ENCODE measurements at regions not wholly inside any gene's neighbourhood (a gene's known extent, or its start where the extent isn't known, plus 50 kb on each side); places are given as distances from the start of the nearest gene placed in this dataset.

DNA sequence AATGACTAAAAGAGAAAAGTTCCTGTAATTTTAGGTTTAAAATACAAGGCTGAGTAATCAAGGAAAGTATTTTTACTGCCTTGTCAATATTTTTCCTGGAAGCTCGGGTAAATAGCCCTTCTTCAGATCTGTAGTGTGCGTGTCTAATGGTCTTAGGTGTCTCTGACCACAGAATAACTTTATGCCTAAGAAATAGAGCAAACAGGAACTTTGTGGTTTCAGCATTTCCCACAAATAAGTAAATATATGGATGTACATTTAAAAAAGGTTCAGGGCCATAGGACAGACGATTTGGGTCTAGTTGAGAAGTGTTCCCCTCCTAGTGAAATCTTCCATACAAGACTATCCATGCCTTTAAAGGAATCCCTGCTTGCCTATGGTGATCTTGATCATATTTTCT lies 107.0 kb downstream of the ZC3H11B start:
- POLR2A ChIA-PET (ENCODE audit: partially characterized antibody): no interaction called here
- Histone ChIP-seq H3K27me3 (replicated peaks in 1 of 4; ENCODE audit: control insufficient read depth in 3 of 4, extremely low read depth in 1 of 4, insufficient read depth in 3 of 4, low read length in 3 of 4) (no peaks in the 10 kb centered on the region), H4K8ac (ENCODE audit: extremely low read depth, insufficient read depth, low read length) (no peak overlapping the region), H3K9me3 (ENCODE audit: insufficient read depth in 2 of 2, low read depth in 1 of 2, low read length in 1 of 2) (no peaks in the 10 kb centered on the region), H3K9ac (replicated peaks in 1 of 4; ENCODE audit: extremely low read depth in 1 of 4, low read depth in 3 of 4, low read length in 3 of 4) (no peak overlapping the region), H2AK5ac (ENCODE audit: low read depth, low read length) (no peak overlapping the region), H3K4me3 (ENCODE audit: extremely low read depth in 1 of 4, insufficient read depth in 2 of 4, low read depth in 3 of 4, low read length in 4 of 4) (no peak overlapping the region), H3K36me3 (ENCODE audit: control insufficient read depth in 2 of 4, insufficient read depth in 4 of 4, low read length in 3 of 4) (no peaks in the 10 kb centered on the region), H2BK20ac (ENCODE audit: low read length) (no peak overlapping the region), H3K18ac (ENCODE audit: extremely low read depth, low read length) (no peak overlapping the region), H3K14ac (ENCODE audit: insufficient read length) (no peak overlapping the region), H3K4me1 (replicated peaks in 1 of 4; ENCODE audit: control insufficient read depth in 3 of 4, insufficient read depth in 4 of 4, low read length in 3 of 4) (no peaks in the 10 kb centered on the region), H3K27ac (ENCODE audit: low read depth, low read length) (no peak overlapping the region), H2BK120ac (replicated peaks; ENCODE audit: low read depth, low read length) (no peak overlapping the region), H3K4me2 (ENCODE audit: insufficient read depth in 1 of 2, low read depth in 2 of 2, low read length in 2 of 2) (no peak overlapping the region), H4K20me1 (replicated peaks in 1 of 2; ENCODE audit: control insufficient read depth in 1 of 2, insufficient read depth in 2 of 2, low read length in 2 of 2) (no peaks in the 10 kb centered on the region), H3K23me2 (ENCODE audit: low read depth, low read length) (no peaks in the 10 kb centered on the region), H3K4ac (replicated peaks; ENCODE audit: insufficient read length, low read depth, low read length) (no peak overlapping the region), H2AFZ (ENCODE audit: low read length) (no peak overlapping the region), H4K5ac (ENCODE audit: insufficient read length, low read depth, low read length) (no peak overlapping the region), H3K79me1 (ENCODE audit: low read depth, low read length) (no peaks in the 10 kb centered on the region), H2BK12ac (ENCODE audit: low read depth, low read length) (no peak overlapping the region), H4K91ac (replicated peaks; ENCODE audit: insufficient read length, low read length) (no peak overlapping the region), H2BK15ac (ENCODE audit: low read length) (no peak overlapping the region), H3K56ac (replicated peaks; ENCODE audit: insufficient read length, low read depth, low read length) (no peak overlapping the region), H2BK5ac (ENCODE audit: low read depth, low read length) (no peak overlapping the region), H3K23ac (ENCODE audit: insufficient read length) (no peak overlapping the region), H3K79me2 (ENCODE audit: control insufficient read depth in 1 of 2, insufficient read depth in 2 of 2, low read length in 2 of 2) (no peaks in the 10 kb centered on the region)
- 83% methylated on average over 3 of the region's 3 CpGs; no CpG with 5 or more reads in 1 of the 2 experiments for WGBS, 2 experiments (ENCODE audit: extremely low coverage in 1 of 2, insufficient coverage in 1 of 2, insufficient read length in 1 of 2, insufficient replicate concordance in 2 of 2, low coverage in 1 of 2, low lambda C conversion rate in 2 of 2, missing lambda C conversion rate in 1 of 2)
- DNase-seq (ENCODE audit: low read depth in 1 of 2, low spot score in 2 of 2): no peak
- FAIRE-seq: no peak
- CTCF ChIA-PET (ENCODE audit: partially characterized antibody): no interaction called here
- no peak for TF ChIP-seq YY1 (IDR thresholded peaks at IDR 0.05; ENCODE audit: low read depth, low read length)
- TF ChIP-seq GTF2F1 (IDR thresholded peaks at IDR 0.05; ENCODE audit: borderline replicate concordance, low read depth, low read length): no peak
- no peak for TF ChIP-seq BCL11A (IDR thresholded peaks at IDR 0.05; ENCODE audit: low read depth in 2 of 2, low read length in 2 of 2)
- no peak for TF ChIP-seq EP300 (IDR thresholded peaks at IDR 0.05; ENCODE audit: borderline replicate concordance in 1 of 2, low read depth in 2 of 2, low read length in 2 of 2)
- no peak for TF ChIP-seq PHF8 (conservative IDR thresholded peaks at IDR 0.05; ENCODE audit: low read depth, low read length)
- TF ChIP-seq RAD21 (IDR thresholded peaks at IDR 0.05 in 1 of 2, conservative IDR thresholded peaks at IDR 0.05 in 1 of 2; ENCODE audit: low read depth in 2 of 2, low read length in 2 of 2): no peak
- no peak for TF ChIP-seq BRCA1 (IDR thresholded peaks at IDR 0.05; ENCODE audit: low read depth, low read length)
- TF ChIP-seq HDAC6 (IDR thresholded peaks at IDR 0.05; ENCODE audit: low read depth, low read length): no peak
- no peak for TF ChIP-seq POU5F1 (IDR thresholded peaks at IDR 0.05; ENCODE audit: low read depth, low read length)
- TF ChIP-seq RNF2 (IDR thresholded peaks at IDR 0.05; ENCODE audit: borderline replicate concordance, low read depth, low read length, missing control alignments, poor library complexity, severe bottlenecking): no peak
- TF ChIP-seq EZH2 (IDR thresholded peaks at IDR 0.05; ENCODE audit: low read depth, low read length, severe bottlenecking): no peak
- TF ChIP-seq EGR1 (IDR thresholded peaks at IDR 0.05; ENCODE audit: borderline replicate concordance, low read depth, low read length): no peak
- TF ChIP-seq CHD1 (IDR thresholded peaks at IDR 0.05; ENCODE audit: low read depth, low read length): no peak
